H9 (cell line): ENCODE measurements at regions not wholly inside any gene's neighbourhood (a gene's known extent, or its start where the extent isn't known, plus 50 kb on each side); places are given as distances from the start of the nearest gene placed in this dataset.

Source experiments
- DNase-seq: peaks from one replicate; pipeline ENCODE4 v3.0.0-alpha.2; 2017
- H2AFZ ChIP-seq: one replicate; pipeline ENCODE4 v1.6.1; 2013; ENCODE audit warnings: mild to moderate bottlenecking, low read length, control low read depth, moderate library complexity
- H2AK5ac ChIP-seq: 2 replicates; pipeline ENCODE4 v1.6.1; 2013; ENCODE audit warnings: low read length, control low read depth, mixed read lengths; ENCODE audit not compliant: insufficient read length
- H2BK120ac ChIP-seq: one replicate; pipeline ENCODE4 v1.6.1; 2013; ENCODE audit warnings: low read depth, mild to moderate bottlenecking, low read length, control low read depth, inconsistent platforms; ENCODE audit not compliant: poor library complexity, severe bottlenecking
- H2BK12ac ChIP-seq: 2 replicates; pipeline ENCODE4 v1.6.1; 2013; ENCODE audit warnings: low read length, control low read depth, mixed read lengths, low read depth; ENCODE audit not compliant: insufficient read length
- H2BK15ac ChIP-seq: 2 replicates; pipeline ENCODE4 v1.6.1; 2013; ENCODE audit warnings: low read depth, low read length, control low read depth
- H2BK20ac ChIP-seq: one replicate; pipeline ENCODE4 v1.6.1; 2013; ENCODE audit warnings: low read depth, mild to moderate bottlenecking, low read length, control low read depth, inconsistent platforms; ENCODE audit not compliant: poor library complexity, severe bottlenecking
- H2BK5ac ChIP-seq: 2 replicates; pipeline ENCODE4 v1.6.1; 2013; ENCODE audit warnings: low read length, control low read depth, mixed read lengths; ENCODE audit not compliant: insufficient read length
- H3K14ac ChIP-seq: 2 replicates; pipeline ENCODE4 v1.6.1; 2013; ENCODE audit warnings: low read length, control low read depth; ENCODE audit not compliant: insufficient read depth
- H3K18ac ChIP-seq: 2 replicates; pipeline ENCODE4 v1.6.1; 2013; ENCODE audit warnings: low read depth, mild to moderate bottlenecking, mixed read lengths, low read length, control low read depth; ENCODE audit not compliant: insufficient read length
- H3K23ac ChIP-seq: 2 replicates; pipeline ENCODE4 v1.6.1; 2013; ENCODE audit warnings: low read length, control low read depth, mixed read lengths, low read depth; ENCODE audit not compliant: insufficient read length
- H3K23me2 ChIP-seq: 2 replicates; pipeline ENCODE4 v1.6.1; 2013; ENCODE audit warnings: low read depth, mild to moderate bottlenecking, mixed read lengths, low read length, control low read depth; ENCODE audit not compliant: insufficient read length, poor library complexity, severe bottlenecking
- H3K27ac ChIP-seq: 2 replicates; pipeline ENCODE4 v1.5.1; 2013; ENCODE audit warnings: low read length, control low read depth, mixed read lengths, low read depth; ENCODE audit not compliant: insufficient read length
- H3K27me3 ChIP-seq: 2 replicates; pipeline ENCODE4 v1.6.1; 2013; ENCODE audit warnings: low read length, control low read depth, inconsistent platforms; ENCODE audit not compliant: insufficient read depth
- H3K4ac ChIP-seq: 2 replicates; pipeline ENCODE4 v1.6.1; 2013; ENCODE audit warnings: low read depth, mild to moderate bottlenecking, control low read depth, inconsistent platforms, low read length, moderate library complexity
- H3K4me1 ChIP-seq: 2 replicates; pipeline ENCODE4 v1.6.1; 2013; ENCODE audit warnings: low read length, control low read depth, inconsistent platforms; ENCODE audit not compliant: insufficient read depth
- H3K4me2 ChIP-seq: 2 replicates; pipeline ENCODE4 v1.6.1; 2013; ENCODE audit warnings: low read length, control low read depth, mixed read lengths; ENCODE audit not compliant: insufficient read length, insufficient read depth
- H3K56ac ChIP-seq: 2 replicates; pipeline ENCODE4 v1.6.1; 2013; ENCODE audit warnings: low read depth, mild to moderate bottlenecking, mixed read lengths, low read length, control low read depth; ENCODE audit not compliant: insufficient read length
- H3K79me1 ChIP-seq: 2 replicates; pipeline ENCODE4 v1.6.1; 2013; ENCODE audit warnings: low read depth, mild to moderate bottlenecking, moderate library complexity, low read length, control low read depth, inconsistent platforms; ENCODE audit not compliant: insufficient read depth, poor library complexity, severe bottlenecking
- H3K79me2 ChIP-seq: 2 replicates; pipeline ENCODE4 v1.6.1; 2013; ENCODE audit warnings: low read length, control low read depth, inconsistent platforms; ENCODE audit not compliant: insufficient read depth
- H3K9ac ChIP-seq: 2 replicates; pipeline ENCODE4 v1.6.1; 2013; ENCODE audit warnings: low read length, control low read depth, mixed read lengths; ENCODE audit not compliant: insufficient read length; ENCODE audit errors: extremely low read depth
- H3K9me3 ChIP-seq: one replicate; pipeline ENCODE4 v1.6.1; 2013; ENCODE audit warnings: low read depth, low read length, inconsistent platforms; ENCODE audit not compliant: control insufficient read depth
- H3T11ph ChIP-seq: one replicate; pipeline ENCODE4 v1.6.1; 2013; ENCODE audit warnings: mild to moderate bottlenecking, low read length, control low read depth, inconsistent platforms
- H4K20me1 ChIP-seq: one replicate; pipeline ENCODE4 v1.6.1; 2013; ENCODE audit not compliant: control insufficient read depth, insufficient read length, insufficient read depth
- H4K5ac ChIP-seq: 2 replicates; pipeline ENCODE4 v1.6.1; 2013; ENCODE audit warnings: low read depth, mild to moderate bottlenecking, mixed read lengths, low read length, control low read depth; ENCODE audit not compliant: insufficient read length
- H4K8ac ChIP-seq: replicated peaks from 2 replicates; pipeline ENCODE4 v1.6.1; 2013; ENCODE audit warnings: low read length, control low read depth, mixed read lengths, low read depth; ENCODE audit not compliant: insufficient read length
- H4K91ac ChIP-seq: 2 replicates; pipeline ENCODE4 v1.6.1; 2013; ENCODE audit warnings: low read depth, mild to moderate bottlenecking, moderate library complexity, mixed read lengths, low read length, control low read depth; ENCODE audit not compliant: insufficient read length
- H3K27ac Mint-ChIP-seq, 3 experiments: 2 replicates in 2 of 3; 3 replicates in 1 of 3; pipeline ENCODE4 v1.8.0; 2020 to 2021; ENCODE audit warnings: mixed read lengths in 3 of 3, mild to moderate bottlenecking in 1 of 3, moderate library complexity in 1 of 3
- H3K27me3 Mint-ChIP-seq: 2 replicates; pipeline ENCODE4 v1.8.0; 2021; ENCODE audit warnings: low read depth, mild to moderate bottlenecking, moderate library complexity, mixed read lengths
- H3K36me3 Mint-ChIP-seq, 3 experiments: 2 replicates in 2 of 3; 3 replicates in 1 of 3; pipeline ENCODE4 v1.8.0; 2020 to 2021; ENCODE audit warnings: low read depth in 3 of 3, mixed read lengths in 3 of 3; ENCODE audit not compliant: insufficient read depth in 1 of 3
- H3K4me1 Mint-ChIP-seq, 2 experiments: 2 replicates each; pipeline ENCODE4 v1.8.0; 2020; ENCODE audit warnings: mixed read lengths in 2 of 2
- H3K4me3 Mint-ChIP-seq, 2 experiments: 2 replicates in 1 of 2; 3 replicates in 1 of 2; pipeline ENCODE4 v1.8.0; 2020 to 2021; ENCODE audit warnings: mild to moderate bottlenecking in 2 of 2, mixed read lengths in 2 of 2, moderate library complexity in 1 of 2
- H3K9me3 Mint-ChIP-seq, 2 experiments: 2 replicates in 1 of 2; 3 replicates in 1 of 2; pipeline ENCODE4 v1.8.0; 2020; ENCODE audit warnings: mild to moderate bottlenecking in 2 of 2, mixed read lengths in 2 of 2, moderate library complexity in 1 of 2
- WGBS: extraction: QIAGEN DNeasy Blood & Tissue Kit; methylation state at CpG from one replicate; pipeline ENCODE4 v1.1.7; 2013; ENCODE audit warnings: missing lambda C conversion rate, low lambda C conversion rate, mixed read lengths; ENCODE audit not compliant: insufficient read length; ENCODE audit errors: extremely low coverage; 5-methylcytosine and 5-hydroxymethylcytosine counted together
- TF ChIP-seq, protein P1 (sequence below): fragments of 200-600 bp; sonication (generic); conservative IDR thresholded peaks from 3 replicates; pipeline ENCODE4 v1.8.0; 2021; ENCODE audit warnings: antibody characterized with exemption, mild to moderate bottlenecking

DNA sequence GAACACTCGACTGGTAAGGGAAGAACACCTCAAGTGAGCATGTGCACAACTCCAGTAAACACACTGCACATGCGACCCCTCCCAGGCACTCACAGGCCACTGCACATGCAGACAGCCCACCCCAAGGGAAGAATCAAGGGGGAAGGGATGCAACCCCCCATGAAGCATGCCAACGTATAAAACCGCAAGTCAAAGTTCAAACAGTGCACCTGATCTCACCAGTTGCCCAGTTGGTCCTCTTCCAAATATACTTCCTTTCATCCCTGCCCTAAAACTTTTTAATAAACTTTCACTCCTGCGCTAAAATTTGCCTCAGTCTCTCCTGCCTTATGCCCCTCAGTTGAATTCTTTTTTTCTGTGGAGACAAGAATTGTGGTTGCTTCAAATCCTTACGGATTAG is 51.0 kb upstream of the TOM1L1 start:
- Histone ChIP-seq H3K9me3 (no peaks in the 10 kb centered on the region), H4K91ac (no peak overlapping the region), H2BK12ac (no peak overlapping the region), H4K20me1 (no peaks in the 10 kb centered on the region), H4K5ac (no peak overlapping the region), H3K56ac (no peak overlapping the region), H3K18ac (no peak overlapping the region), H2AFZ (no peak overlapping the region), H3K79me1 (no peaks in the 10 kb centered on the region), H3K14ac (no peak overlapping the region), H3K23me2 (no peaks in the 10 kb centered on the region), H3K23ac (no peak overlapping the region), H2BK120ac (no peak overlapping the region), H2BK20ac (no peak overlapping the region), H2BK5ac (no peak overlapping the region), H2AK5ac (no peak overlapping the region), H3K9ac (no peak overlapping the region), H3T11ph (no peak overlapping the region), H3K4me2 (no peak overlapping the region), H3K4me1 (peaks cover 2% of the 10 kb centered on the region; the same call in 1 of the 2 replicates), H3K79me2 (no peaks in the 10 kb centered on the region), H3K4ac (no peak overlapping the region), H4K8ac (no peak overlapping the region), H3K27me3 (no peaks in the 10 kb centered on the region), H3K27ac (no peak overlapping the region), H2BK15ac (no peak overlapping the region)
- H3K4me3 Mint-ChIP-seq, result no peak overlapping the region
- no CpG with 5 or more reads among the region's 6 CpGs for WGBS
- no peaks in the 10 kb centered on the region; a peak in 1 of 7 replicates for H3K36me3 Mint-ChIP-seq
- no peaks in the 10 kb centered on the region; the same call in 1 of the 2 replicates for H3K27me3 Mint-ChIP-seq
- H3K9me3 Mint-ChIP-seq, result no peaks in the 10 kb centered on the region
- TF ChIP-seq, protein P1, sequence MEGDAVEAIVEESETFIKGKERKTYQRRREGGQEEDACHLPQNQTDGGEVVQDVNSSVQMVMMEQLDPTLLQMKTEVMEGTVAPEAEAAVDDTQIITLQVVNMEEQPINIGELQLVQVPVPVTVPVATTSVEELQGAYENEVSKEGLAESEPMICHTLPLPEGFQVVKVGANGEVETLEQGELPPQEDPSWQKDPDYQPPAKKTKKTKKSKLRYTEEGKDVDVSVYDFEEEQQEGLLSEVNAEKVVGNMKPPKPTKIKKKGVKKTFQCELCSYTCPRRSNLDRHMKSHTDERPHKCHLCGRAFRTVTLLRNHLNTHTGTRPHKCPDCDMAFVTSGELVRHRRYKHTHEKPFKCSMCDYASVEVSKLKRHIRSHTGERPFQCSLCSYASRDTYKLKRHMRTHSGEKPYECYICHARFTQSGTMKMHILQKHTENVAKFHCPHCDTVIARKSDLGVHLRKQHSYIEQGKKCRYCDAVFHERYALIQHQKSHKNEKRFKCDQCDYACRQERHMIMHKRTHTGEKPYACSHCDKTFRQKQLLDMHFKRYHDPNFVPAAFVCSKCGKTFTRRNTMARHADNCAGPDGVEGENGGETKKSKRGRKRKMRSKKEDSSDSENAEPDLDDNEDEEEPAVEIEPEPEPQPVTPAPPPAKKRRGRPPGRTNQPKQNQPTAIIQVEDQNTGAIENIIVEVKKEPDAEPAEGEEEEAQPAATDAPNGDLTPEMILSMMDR, result no peak
- peaks cover 0 to 6% of the 10 kb centered on the region in 2 experiments; a peak in 2 of 4 replicates for H3K4me1 Mint-ChIP-seq
- no peak overlapping the region for H3K27ac Mint-ChIP-seq
- DNase-seq, result no peak
